Activated CD8-positive, alpha-beta memory T cell treated with anti-CD3 and anti-CD28 coated beads, Interleukin-2, amount 50 U/mL, for 48 hours (primary cell): ENCODE measurements at regions not wholly inside any gene's neighbourhood (a gene's known extent, or its start where the extent isn't known, plus 50 kb on each side); places are given as distances from the start of the nearest gene placed in this dataset.

Source experiments
- DNase-seq: peaks from one replicate; pipeline ENCODE4 v3.0.0-alpha.2; 2020

GRCh38 chr20:60816901-60817300 is 435.2 kb upstream of the CDH4 start:
- no peak for DNase-seq

GRCh38 chr20:60817891-60818290 is 434.2 kb upstream of the CDH4 start:
- no peak for DNase-seq

DNA sequence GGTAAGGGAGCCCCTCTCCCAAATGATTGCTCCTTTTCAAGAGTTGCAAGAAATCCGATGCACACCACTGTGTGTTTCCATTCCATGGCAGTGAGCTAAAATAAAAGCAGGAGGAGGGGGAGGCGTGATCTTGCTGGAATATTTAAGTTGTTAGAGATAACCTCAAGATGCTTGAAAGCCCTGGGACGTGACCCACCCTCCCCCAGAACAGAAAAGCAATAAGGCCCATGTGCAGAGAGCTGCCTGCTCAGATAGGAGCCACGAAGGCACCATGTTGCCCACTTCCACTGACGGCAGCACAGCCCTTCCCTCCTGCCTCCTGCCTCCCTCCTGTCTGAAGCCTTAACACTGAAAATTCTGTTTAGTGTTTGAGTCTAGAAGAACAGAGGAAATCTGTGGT is 432.6 kb upstream of the CDH4 start:
- no peak for DNase-seq

DNA sequence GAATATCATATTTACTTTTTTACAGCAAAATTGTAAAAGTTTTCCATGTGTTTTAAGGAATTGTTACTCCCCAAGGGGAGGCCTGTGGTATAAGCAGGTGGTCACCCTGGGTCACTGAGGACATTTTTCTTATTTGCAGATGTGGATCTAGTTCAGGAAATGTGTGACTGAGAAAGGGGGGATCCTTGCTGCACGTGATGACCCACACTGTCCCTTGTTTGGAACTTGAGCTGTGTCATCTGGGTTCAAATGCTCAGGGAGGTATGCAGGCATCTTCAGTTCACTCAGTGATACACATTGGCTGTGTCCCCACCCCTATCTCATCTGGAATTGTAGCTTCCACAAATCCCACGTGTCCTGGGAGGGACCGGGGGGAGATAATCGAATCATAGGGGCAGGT is 431.9 kb upstream of the CDH4 start:
- DNase-seq: no peak

DNA sequence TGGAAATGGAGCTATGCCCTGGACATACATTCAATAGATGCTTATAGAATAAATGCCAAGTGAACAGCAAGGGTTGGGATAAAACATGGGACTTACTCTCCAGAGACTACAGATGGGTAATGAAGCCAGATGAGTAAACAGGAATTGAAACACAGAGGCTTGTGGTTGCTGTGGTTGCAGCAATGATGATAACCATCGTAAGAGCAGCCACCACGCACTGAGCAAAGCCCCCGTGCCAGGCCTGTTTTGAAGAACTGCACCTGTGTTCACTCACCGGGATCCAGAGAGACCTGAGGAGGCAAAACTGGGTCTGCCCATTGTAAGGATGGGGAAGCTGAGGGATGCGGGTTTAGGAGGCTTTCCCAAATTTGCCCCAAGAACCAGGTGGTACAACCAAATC is 431.1 kb upstream of the CDH4 start:
- DNase-seq: no peak

GRCh38 chr20:60822699-60823607 is 429.1 kb upstream of the CDH4 start:
- DNase-seq: no peak

- DNase-seq: no peak
Observed at GRCh38 chr20:60835876-60836275, 416.2 kb upstream of the CDH4 start.

- no peak for DNase-seq
Observed at GRCh38 chr20:60837173-60837770, 414.8 kb upstream of the CDH4 start.

DNA sequence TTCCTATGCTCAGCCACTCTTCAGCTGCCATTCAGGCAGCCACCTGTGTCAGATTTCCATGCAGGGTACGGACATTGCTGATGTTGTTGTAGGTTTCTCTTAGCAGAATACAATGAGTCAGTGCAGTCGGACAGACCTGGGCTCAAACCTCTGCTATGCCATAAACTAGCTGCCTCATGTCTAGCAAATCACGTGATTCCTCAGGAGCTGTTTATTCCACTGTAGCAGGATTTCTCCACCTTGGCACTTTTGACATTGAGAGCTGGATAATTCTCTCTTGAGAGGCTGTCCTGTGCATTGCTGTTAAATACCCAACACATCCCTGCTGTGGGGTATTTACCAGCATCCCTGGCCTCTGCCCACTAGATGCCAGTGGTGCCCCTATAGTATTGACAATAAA is 413.8 kb upstream of the CDH4 start:
- DNase-seq: no peak

GRCh38 chr20:60840971-60841370 is 411.1 kb upstream of the CDH4 start:
- DNase-seq: no peak

DNA sequence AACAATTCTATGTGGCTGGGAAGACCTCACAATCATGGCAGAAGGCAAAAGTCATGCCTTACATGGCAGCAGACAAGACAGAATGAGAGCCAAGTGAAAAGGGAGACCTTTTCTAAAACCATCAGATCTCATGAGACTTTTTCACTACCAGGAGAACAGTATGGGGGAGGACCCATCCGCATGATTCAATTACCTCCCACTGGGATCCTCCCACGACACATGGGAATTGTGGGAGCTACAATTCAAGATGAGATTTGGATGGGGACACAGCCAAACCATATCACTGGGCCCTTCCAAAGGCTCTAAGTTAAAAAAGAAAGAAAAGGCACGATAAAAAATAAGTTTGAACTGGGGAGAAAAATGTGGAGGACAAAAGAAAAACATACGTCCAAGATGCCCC is 406.9 kb upstream of the CDH4 start:
- no peak for DNase-seq

GRCh38 chr20:60851826-60852704 is 400.0 kb upstream of the CDH4 start:
- no peak for DNase-seq

DNA sequence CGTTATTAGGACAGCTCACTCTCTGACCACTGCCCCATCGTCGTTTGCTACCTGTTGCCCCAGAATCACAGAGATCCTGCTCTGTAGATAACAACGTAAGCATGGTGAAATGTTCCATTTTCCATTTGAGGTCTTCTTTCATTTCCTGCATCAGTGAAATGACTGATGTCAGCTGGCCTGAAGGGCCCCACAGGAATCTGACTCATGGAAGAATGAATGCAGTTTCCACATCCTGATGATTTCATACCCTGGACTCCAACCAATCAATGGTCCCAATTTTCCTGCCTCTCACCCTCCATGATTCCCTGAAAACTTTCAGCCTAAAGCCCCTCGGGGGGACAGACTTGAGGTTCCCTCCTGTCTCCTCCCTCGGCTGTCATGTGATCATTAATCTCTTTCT is 394.4 kb upstream of the CDH4 start:
- no peak for DNase-seq

DNA sequence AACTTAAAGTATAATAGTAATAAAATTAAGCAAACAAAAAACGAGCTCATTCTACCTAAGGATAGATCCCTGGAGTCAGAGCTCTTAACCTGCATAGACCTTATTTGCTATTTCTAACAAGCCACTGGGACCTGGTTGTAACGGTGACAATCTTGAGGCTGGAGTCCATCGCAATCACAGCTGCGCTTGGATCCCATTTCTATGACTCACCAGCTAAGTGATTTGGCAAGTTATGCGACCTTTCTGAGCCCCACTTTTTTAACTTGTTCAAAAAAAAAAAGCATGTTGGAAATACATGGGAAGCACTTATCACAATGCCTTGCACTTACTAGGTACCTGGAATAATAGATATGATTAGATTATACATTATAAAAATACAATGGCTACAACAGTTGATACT is 389.5 kb upstream of the CDH4 start:
- no peak for DNase-seq

- no peak for DNase-seq
Observed at GRCh38 chr20:60863548-60863947, 388.5 kb upstream of the CDH4 start.

DNA sequence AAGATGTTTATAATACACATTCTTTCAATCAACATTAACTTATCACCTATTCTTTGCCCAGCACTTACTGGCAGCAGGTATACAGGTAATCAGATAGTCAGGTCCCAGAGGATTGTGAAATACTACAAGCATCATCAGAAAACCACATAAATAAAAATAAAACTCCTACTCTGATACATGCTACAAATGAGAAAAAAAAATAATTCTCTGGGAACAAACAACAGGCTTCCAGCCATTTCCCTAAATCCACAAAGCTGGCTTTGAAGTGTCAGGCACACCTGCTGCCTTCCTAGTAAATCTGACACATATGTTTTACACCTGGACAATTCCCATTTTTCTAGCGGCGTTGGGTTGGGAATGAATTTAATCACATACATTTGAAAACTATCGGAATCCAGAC is 384.5 kb upstream of the CDH4 start:
- DNase-seq: no peak

- DNase-seq: no peak
Observed at GRCh38 chr20:60868316-60868891, 383.7 kb upstream of the CDH4 start.

GRCh38 chr20:60869087-60869486 is 383.0 kb upstream of the CDH4 start:
- DNase-seq: no peak

- DNase-seq: no peak
Observed at GRCh38 chr20:60869625-60870024, 382.4 kb upstream of the CDH4 start.

DNA sequence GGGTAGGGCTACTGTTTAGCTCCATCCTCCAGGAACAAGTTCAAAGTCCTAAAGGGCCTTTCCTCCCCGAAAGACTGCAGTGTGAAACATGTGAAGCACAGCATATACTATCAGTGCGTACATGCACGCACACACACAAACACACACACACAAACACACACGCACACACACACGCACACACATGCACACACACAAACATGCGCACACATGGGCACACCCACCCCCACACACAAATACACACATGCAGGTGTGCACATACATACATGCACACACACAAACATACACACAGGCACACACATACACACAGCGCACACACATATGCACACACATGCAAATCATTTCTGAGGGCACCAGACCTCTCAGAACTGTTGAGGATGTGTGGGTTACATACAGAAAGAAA is 382.0 kb upstream of the CDH4 start:
- DNase-seq: no peak

DNA sequence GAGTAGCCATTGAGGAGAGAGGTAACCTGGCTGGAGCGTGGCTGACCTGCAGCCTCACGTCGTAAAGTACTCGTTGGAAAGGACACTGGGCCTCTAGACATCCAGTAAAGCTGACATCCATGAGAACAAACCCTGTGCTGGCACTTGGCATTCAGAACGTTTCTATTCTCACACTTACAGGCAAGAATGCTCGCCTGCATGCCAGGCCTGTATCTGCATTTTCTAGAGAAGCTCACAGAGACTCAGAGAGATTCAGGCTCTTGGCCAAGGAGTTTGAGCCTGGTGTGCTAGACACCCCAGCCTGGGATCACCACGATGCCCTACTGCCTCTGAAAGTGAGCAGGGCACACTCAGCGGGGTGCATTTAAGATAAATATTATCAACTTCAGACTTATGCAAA is 379.8 kb upstream of the CDH4 start:
- DNase-seq: no peak

- DNase-seq: no peak
Observed at GRCh38 chr20:60877071-60877857, 374.8 kb upstream of the CDH4 start.
